Lower lobe of right lung (tissue), 2 donors: ENCODE measurements at regions not wholly inside any gene's neighbourhood (a gene's known extent, or its start where the extent isn't known, plus 50 kb on each side); places are given as distances from the start of the nearest gene placed in this dataset.

ENCODE experiments used
- ATAC-seq, 2 donors: fragments of 200-7000 bp; cut with Tn5 transposase; one replicate each; pipeline ENCODE4 v1.9.1; 2020 to 2022; ENCODE audit warnings: mild to moderate bottlenecking in 2 of 2, moderate library complexity in 2 of 2
- DNase-seq: peaks from one replicate; pipeline ENCODE4 v3.0.0-alpha.2; 2020
- H3K27ac ChIP-seq: fragments of 200-600 bp; one replicate; pipeline ENCODE4 v1.8.0; 2022
- H3K27me3 ChIP-seq: fragments of 200-600 bp; one replicate; pipeline ENCODE4 v1.8.0; 2022; ENCODE audit warnings: low read depth
- H3K36me3 ChIP-seq: fragments of 200-600 bp; one replicate; pipeline ENCODE4 v1.8.0; 2022; ENCODE audit warnings: mild to moderate bottlenecking
- H3K4me1 ChIP-seq: fragments of 200-600 bp; one replicate; pipeline ENCODE4 v1.8.0; 2022
- H3K4me3 ChIP-seq: fragments of 200-600 bp; one replicate; pipeline ENCODE4 v1.8.0; 2022; ENCODE audit warnings: mild to moderate bottlenecking
- H3K9me3 ChIP-seq: fragments of 200-600 bp; one replicate; pipeline ENCODE4 v1.8.0; 2022
- intact Hi-C: fragments of 100-400 bp; cut with DNase I; formaldehyde crosslinking; loops from one replicate; pipeline ENCODE4 v1.11.0; 2022
- TF ChIP-seq, protein P1 (sequence below): fragments of 200-600 bp; IDR thresholded peaks from one replicate; pipeline ENCODE4 v1.8.0; 2022; ENCODE audit warnings: antibody characterized with exemption, mild to moderate bottlenecking
- donor health status: DM: no; HTN: yes; CAD: no; lungs with severe emphysema.

GRCh38 chr4:11132478-11132877 lies 296.2 kb downstream of the HS3ST1 start:
- Histone ChIP-seq H3K4me1 (no peaks in the 10 kb centered on the region), H3K9me3 (peaks cover 3% of the 10 kb centered on the region), H3K27me3 (no peaks in the 10 kb centered on the region), H3K36me3 (no peaks in the 10 kb centered on the region), H3K27ac (no peak overlapping the region), H3K4me3 (no peak overlapping the region)
- no peak for DNase-seq
- intact Hi-C loops = no loop called here
- TF ChIP-seq, protein P1, sequence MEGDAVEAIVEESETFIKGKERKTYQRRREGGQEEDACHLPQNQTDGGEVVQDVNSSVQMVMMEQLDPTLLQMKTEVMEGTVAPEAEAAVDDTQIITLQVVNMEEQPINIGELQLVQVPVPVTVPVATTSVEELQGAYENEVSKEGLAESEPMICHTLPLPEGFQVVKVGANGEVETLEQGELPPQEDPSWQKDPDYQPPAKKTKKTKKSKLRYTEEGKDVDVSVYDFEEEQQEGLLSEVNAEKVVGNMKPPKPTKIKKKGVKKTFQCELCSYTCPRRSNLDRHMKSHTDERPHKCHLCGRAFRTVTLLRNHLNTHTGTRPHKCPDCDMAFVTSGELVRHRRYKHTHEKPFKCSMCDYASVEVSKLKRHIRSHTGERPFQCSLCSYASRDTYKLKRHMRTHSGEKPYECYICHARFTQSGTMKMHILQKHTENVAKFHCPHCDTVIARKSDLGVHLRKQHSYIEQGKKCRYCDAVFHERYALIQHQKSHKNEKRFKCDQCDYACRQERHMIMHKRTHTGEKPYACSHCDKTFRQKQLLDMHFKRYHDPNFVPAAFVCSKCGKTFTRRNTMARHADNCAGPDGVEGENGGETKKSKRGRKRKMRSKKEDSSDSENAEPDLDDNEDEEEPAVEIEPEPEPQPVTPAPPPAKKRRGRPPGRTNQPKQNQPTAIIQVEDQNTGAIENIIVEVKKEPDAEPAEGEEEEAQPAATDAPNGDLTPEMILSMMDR = no peak
- ATAC-seq = no peak

- TF ChIP-seq, protein P1 = no peak
- intact Hi-C loops = no loop called here
- no peak for ATAC-seq
- no peak overlapping the region for H3K4me3 ChIP-seq
- DNase-seq = no peak
- H3K4me1 ChIP-seq = no peaks in the 10 kb centered on the region
- peaks cover 3% of the 10 kb centered on the region for H3K9me3 ChIP-seq
- H3K27me3 ChIP-seq = no peaks in the 10 kb centered on the region
- no peak overlapping the region for H3K27ac ChIP-seq
- H3K36me3 ChIP-seq = no peaks in the 10 kb centered on the region
These were observed 297.2 kb downstream of the HS3ST1 start for GRCh38 chr4:11131491-11131890.

DNA sequence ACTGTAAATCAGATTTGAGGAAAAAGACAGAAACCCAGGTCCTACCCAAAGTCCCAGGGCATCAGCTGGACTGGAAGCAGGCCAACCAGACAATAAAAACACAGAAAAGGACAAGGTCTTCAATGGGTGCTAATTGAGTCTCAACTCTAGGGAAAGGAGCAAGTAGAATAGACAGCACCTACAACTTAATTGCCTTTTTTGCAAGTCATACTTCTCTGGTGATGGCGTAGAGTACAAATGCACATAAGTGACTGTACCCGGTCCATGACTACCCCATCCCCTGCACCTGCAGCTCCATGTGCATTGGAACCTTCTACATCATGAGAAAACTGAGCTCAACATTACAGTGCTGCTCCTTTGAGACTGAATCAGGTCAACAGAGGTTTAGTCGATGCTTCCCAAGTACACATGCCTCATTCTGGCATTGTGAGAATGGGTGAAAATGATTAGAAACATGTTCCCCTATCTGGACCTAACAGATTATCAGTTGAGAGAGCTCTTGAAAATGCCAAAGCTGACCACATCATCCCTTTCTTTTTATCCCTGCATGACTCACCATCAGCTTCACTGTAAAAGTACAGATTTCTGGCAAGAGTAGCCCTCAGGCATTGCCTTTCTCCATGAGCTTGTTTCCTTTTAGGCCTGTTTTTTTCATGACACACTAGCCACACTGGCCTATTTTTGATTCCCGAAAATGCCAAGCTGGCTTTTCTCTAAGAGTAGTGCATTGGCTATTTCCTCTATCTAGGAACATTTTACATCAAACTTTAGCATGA lies 298.3 kb downstream of the HS3ST1 start:
- no peak for ATAC-seq
- DNase-seq = no peak
- H3K36me3 ChIP-seq = no peaks in the 10 kb centered on the region
- peaks cover 3% of the 10 kb centered on the region for H3K9me3 ChIP-seq
- intact Hi-C loops = no loop called here
- H3K4me1 ChIP-seq = no peaks in the 10 kb centered on the region
- H3K4me3 ChIP-seq = no peak overlapping the region
- H3K27me3 ChIP-seq = no peaks in the 10 kb centered on the region
- TF ChIP-seq, protein P1 = no peak
- H3K27ac ChIP-seq = no peak overlapping the region

GRCh38 chr4:11120435-11120834 lies 308.3 kb downstream of the HS3ST1 start:
- TF ChIP-seq, protein P1 = no peak
- ATAC-seq (no peak), DNase-seq (no peak)
- Histone ChIP-seq H3K27ac (no peak overlapping the region), H3K4me1 (no peaks in the 10 kb centered on the region), H3K4me3 (no peak overlapping the region), H3K27me3 (no peaks in the 10 kb centered on the region), H3K9me3 (no peaks in the 10 kb centered on the region), H3K36me3 (no peaks in the 10 kb centered on the region)
- intact Hi-C loops = no loop called here

GRCh38 chr4:11119474-11119873 lies 309.2 kb downstream of the HS3ST1 start:
- Histone ChIP-seq H3K36me3 (no peaks in the 10 kb centered on the region), H3K9me3 (no peaks in the 10 kb centered on the region), H3K4me1 (no peaks in the 10 kb centered on the region), H3K4me3 (no peak overlapping the region), H3K27me3 (no peaks in the 10 kb centered on the region), H3K27ac (no peak overlapping the region)
- ATAC-seq = no peak
- TF ChIP-seq, protein P1 = no peak
- no peak for DNase-seq
- intact Hi-C loops = no loop called here
